GM18519 (cell line): ENCODE measurements at regions not wholly inside any gene's neighbourhood (a gene's known extent, or its start where the extent isn't known, plus 50 kb on each side); places are given as distances from the start of the nearest gene placed in this dataset.

ENCODE experiments used
- ATAC-seq: cut with Tn5 transposase; IDR thresholded peaks from one replicate; pipeline ENCODE4 v1.9.1; 2021; ENCODE audit warnings: mild to moderate bottlenecking, moderate library complexity; ENCODE audit not compliant: unreplicated experiment, low FRiP score

GRCh38 chr20:43863821-43864544, 50.7 kb upstream of the TOX2 start:
- no peak for ATAC-seq

DNA sequence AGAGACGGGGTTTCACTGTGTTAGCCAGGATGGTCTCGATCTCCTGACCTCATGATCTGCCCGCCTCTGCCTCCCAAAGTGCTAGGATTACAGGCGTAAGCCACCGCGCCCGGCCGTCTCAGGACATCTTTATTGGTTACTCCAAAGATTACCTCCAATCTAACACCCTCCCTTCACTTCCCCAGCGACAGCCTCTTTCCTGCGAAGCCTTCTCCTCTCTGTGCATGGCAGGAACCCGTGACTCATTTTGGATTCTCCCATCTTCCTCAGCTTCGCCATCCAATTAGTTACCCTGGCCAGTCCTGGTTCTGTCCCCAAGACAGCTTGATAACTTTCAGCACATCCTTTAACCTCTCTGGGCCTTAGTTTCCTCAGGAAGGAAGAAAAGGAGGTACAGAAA, 51.3 kb upstream of the TOX2 start:
- no peak for ATAC-seq

- ATAC-seq, result no peak
These were observed 52.2 kb upstream of the TOX2 start for GRCh38 chr20:43862438-43862837.

- no peak for ATAC-seq
These were observed 54.7 kb upstream of the TOX2 start for GRCh38 chr20:43859994-43860393.

DNA sequence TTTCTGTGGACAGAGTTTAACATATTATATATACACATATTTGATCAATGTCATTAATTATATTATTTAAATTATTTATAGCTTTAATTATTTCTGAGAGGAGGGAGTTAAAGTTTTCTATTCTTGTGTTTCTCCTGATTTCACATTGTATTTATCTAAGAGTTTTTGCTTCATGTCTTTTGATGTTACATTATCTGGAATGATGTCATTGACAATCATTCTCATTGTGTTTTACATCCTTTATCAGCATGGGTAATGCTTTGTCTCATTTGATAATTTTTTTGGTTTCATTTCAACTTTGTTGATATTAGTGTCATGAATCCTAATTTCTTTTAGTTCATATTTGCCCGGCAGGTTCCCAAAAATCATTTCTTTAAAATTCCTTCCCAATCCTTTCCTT, 56.7 kb upstream of the TOX2 start:
- ATAC-seq, result no peak

- no peak for ATAC-seq
These were observed 57.5 kb upstream of the TOX2 start for GRCh38 chr20:43857127-43857526.

DNA sequence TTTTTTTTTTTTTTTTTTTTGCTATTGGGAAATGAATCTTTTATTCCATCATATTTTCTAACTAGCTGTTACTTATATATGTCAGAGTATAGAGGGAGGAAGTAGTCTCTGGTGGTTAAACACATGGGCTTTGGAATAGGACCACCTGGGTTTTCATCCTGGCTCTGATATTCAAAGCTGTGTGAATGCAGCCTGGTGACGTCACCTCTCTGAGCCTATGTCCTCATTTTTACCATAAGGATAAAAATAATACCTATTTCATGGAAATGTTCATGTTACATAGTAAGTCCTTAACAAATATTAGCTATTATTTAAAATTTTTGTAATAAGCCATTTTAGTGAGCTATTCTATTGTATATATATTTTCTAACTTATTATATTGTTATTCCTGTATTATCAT, 58.8 kb upstream of the TOX2 start:
- ATAC-seq, result no peak

- ATAC-seq, result no peak
These were observed 60.7 kb upstream of the TOX2 start for GRCh38 chr20:43853918-43854317.

GRCh38 chr20:43853174-43853803, 61.4 kb upstream of the TOX2 start:
- no peak for ATAC-seq

GRCh38 chr20:43849496-43850186, 65.0 kb upstream of the TOX2 start:
- ATAC-seq, result no peak

- ATAC-seq, result no peak
These were observed 68.1 kb upstream of the TOX2 start for GRCh38 chr20:43846516-43846905.

- no peak for ATAC-seq
These were observed 69.7 kb upstream of the TOX2 start for GRCh38 chr20:43844778-43845614.

- ATAC-seq, result no peak
These were observed 70.5 kb upstream of the TOX2 start for GRCh38 chr20:43843965-43844660.

GRCh38 chr20:43843096-43843964, 71.3 kb upstream of the TOX2 start:
- ATAC-seq, result no peak

DNA sequence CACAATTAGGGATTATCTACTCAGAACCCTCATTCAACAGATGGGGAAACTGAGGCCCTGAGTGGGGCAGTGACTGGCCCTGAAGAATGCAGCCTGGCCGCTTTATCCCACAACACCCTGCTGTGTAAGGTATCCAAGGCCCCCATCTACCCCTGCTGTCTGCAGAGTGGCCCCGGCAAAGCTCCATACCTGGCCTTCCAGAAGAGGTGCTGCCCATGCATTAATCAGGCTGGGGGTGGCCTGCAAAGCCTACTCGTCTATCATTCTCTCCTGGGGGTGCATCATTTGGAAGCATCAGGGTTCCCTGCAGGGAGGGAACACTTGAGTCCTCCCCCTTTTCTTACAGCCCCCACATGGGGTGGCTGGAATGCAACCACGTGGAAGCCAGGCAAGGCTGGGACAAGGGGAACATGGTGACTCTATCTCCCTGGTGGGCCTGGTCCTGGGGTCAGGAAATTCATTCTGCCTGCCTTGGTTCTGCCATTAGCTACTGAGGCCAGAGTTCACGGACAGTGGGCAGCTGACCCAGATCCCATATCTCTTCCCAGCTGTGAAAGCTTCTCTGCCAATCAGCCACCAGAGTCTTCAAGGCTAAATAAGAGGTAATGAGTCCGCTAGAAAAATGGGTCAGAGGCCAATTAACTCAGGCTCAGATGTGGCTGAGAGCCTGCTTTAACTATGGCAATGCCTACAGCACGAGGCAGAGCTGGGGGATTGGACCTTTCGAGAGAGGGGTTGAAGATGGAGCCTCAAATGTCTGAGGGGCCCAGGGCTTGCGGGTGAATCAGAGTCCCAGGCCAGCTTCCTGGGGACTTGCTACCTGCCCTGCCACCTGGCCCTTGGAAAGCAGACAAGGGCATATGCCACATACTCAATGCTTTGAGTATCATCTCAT, 72.3 kb upstream of the TOX2 start:
- ATAC-seq, result no peak

DNA sequence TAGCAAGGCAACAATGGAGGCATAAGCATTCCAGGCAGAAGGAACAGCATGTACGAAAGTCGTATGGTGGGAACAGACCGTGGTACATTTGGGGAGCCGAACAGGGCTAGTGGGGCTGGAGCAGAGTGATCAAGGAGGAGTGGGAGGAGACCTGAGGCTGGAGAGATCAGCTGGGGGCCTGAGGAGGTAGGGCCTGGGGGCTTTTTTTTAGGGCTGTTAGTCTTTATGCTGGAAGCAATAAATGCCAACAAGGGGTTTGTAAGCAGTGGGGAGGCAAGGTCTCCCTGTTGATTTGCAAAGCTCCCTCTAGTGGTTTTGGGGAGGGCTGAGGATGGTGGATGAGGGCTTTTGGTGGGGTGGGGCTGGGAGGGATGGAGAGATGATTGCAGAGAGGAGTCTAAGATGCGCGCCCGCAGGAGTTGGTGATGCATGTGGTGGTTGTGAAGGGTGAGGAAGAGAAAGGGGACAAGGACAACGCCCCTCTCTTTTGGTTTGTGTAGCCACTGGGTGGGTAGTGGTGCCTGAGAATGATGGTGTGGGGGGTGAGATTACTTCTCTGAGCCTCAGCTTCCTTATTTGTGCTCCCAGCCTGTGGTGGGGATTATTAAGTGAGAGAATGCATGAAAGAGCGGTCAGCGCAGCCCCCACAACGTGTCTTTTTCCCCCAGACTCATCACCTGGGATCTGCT, 74.1 kb upstream of the TOX2 start:
- no peak for ATAC-seq

GRCh38 chr20:43839793-43840199, 74.9 kb upstream of the TOX2 start:
- ATAC-seq, result peak; percentile 42

DNA sequence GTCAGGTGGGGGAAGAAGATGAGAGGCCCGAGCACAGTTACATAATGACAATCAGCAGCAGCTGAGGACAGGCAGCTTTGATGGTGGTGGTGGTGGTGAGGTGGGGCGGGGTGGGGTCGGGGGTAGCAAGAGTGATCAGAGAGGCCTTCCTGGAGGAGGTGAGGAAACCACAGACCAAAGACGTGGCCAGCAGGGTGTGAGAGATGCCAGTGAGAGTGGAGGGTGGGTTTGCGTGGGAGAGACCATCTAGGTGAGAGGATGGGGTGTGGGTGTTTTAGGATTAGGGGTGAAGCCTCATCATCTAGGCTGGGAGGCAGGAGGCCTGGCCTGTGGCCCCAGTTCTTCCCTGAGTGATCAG, 76.0 kb upstream of the TOX2 start:
- no peak for ATAC-seq
